ENCODE measurements at regions not wholly inside any gene's neighbourhood (a gene's known extent, or its start where the extent isn't known, plus 50 kb on each side); places are given as distances from the start of the nearest gene placed in this dataset.

DNA sequence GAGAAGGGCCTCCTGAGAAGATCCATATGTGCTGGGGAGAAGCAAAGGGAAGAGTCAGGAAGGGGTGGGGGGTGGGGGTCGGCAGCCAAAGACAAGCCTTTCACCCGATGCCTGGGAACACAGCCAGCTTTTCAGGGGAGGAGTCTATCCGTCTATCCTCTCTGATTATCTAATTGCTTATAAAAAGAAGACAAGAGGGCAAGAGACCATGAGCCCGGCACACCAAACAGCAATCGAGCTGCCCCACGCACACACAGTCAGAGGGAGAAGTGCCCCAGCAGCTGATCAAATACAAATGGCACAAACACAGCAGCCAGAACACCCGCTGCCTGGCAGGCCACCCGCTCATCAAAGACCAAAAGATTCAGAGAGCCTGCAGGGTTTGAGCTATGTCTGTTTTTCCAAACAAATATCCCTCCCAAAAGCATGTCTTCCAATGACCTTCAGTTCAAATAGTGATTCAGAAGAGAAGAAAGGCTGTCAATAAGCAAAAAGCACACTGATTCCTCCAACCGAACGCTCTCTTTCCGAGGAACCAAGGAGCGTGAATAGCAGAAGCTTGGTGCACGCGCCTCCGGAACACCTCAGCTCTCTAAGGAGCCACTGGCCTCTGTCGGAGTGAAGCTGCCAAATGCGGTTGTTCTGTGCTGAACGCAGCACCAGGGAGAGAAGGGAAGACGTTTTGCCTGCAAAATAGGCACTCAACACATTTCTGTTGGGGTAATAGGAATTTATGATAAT is 419.2 kb downstream of the OCA2 start:
- Mint-ChIP-seq H3K4me3 (no peak overlapping the region), H3K27ac (no peak overlapping the region), H3K4me1 (ENCODE audit: low read depth) (no peaks in the 10 kb centered on the region)

DNA sequence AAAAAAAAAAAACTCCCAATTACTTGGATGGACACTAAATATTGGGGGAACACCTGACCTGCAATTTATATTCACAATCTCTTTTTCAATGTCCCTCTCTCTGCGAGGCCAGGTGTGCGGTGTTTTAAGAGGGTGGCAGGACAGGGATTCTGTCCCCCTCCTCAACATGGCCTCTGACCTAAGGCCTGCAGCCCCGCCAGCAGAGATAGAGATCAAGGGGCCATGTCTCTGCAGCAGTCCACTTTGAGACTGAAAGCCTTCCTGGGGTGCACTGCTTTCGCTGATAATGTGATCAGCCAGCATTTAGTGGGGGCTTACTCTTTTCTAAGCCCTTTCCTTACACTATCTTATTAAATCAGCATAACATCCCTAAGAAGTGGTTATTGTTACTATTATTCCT is 419.9 kb downstream of the OCA2 start:
- Mint-ChIP-seq H3K4me3 (no peak overlapping the region), H3K9me3 (peaks cover 44% of the 10 kb centered on the region), H3K27ac (no peak overlapping the region), H3K4me1 (ENCODE audit: low read depth) (no peaks in the 10 kb centered on the region), H3K36me3 (ENCODE audit: low read depth) (no peaks in the 10 kb centered on the region), H3K27me3 (ENCODE audit: insufficient read depth) (peaks cover 2% of the 10 kb centered on the region; the same call in 1 of the 2 replicates)
- no peak for DNase-seq
- TF ChIP-seq, protein P1, sequence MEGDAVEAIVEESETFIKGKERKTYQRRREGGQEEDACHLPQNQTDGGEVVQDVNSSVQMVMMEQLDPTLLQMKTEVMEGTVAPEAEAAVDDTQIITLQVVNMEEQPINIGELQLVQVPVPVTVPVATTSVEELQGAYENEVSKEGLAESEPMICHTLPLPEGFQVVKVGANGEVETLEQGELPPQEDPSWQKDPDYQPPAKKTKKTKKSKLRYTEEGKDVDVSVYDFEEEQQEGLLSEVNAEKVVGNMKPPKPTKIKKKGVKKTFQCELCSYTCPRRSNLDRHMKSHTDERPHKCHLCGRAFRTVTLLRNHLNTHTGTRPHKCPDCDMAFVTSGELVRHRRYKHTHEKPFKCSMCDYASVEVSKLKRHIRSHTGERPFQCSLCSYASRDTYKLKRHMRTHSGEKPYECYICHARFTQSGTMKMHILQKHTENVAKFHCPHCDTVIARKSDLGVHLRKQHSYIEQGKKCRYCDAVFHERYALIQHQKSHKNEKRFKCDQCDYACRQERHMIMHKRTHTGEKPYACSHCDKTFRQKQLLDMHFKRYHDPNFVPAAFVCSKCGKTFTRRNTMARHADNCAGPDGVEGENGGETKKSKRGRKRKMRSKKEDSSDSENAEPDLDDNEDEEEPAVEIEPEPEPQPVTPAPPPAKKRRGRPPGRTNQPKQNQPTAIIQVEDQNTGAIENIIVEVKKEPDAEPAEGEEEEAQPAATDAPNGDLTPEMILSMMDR (IDR thresholded peaks at IDR 0.05) = no peak

More for the DNA sequence above, 419.2 kb downstream of the OCA2 start:
- TF ChIP-seq, protein P1 (IDR thresholded peaks at IDR 0.05) = no peak
- no peak for DNase-seq
- no peaks in the 10 kb centered on the region for H3K36me3 Mint-ChIP-seq (ENCODE audit: low read depth)
- H3K9me3 Mint-ChIP-seq = peaks cover 47% of the 10 kb centered on the region
- peaks cover 2% of the 10 kb centered on the region; the same call in 1 of the 2 replicates for H3K27me3 Mint-ChIP-seq (ENCODE audit: insufficient read depth)

DNA sequence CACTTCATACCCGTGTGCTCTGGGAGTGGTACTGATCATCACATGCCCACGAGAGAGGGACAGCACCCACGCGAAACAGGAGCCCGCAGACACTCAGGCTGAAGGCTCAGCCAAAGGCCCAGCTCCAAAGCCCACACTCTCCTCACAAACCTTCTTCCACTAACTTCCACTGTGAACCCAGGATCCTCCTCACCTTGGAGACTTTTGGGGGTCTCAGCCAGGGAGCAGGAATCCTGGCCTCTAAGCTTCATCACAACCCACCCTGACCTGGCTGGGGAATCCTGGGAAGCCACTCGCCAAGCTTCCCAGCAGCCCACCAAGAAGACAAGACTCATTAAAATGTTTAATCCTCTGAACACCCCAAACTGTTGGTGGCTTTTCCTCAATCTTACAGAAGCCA is 421.2 kb downstream of the OCA2 start:
- H3K4me3 Mint-ChIP-seq = no peak overlapping the region
- no peaks in the 10 kb centered on the region for H3K4me1 Mint-ChIP-seq (ENCODE audit: low read depth)
- no peak for DNase-seq
- peaks cover 4% of the 10 kb centered on the region for H3K27me3 Mint-ChIP-seq (ENCODE audit: insufficient read depth)
- no peak overlapping the region for H3K27ac Mint-ChIP-seq
- H3K36me3 Mint-ChIP-seq (ENCODE audit: low read depth) = no peaks in the 10 kb centered on the region
- TF ChIP-seq, protein P1 (IDR thresholded peaks at IDR 0.05) = no peak
- H3K9me3 Mint-ChIP-seq = peaks cover 51% of the 10 kb centered on the region

DNA sequence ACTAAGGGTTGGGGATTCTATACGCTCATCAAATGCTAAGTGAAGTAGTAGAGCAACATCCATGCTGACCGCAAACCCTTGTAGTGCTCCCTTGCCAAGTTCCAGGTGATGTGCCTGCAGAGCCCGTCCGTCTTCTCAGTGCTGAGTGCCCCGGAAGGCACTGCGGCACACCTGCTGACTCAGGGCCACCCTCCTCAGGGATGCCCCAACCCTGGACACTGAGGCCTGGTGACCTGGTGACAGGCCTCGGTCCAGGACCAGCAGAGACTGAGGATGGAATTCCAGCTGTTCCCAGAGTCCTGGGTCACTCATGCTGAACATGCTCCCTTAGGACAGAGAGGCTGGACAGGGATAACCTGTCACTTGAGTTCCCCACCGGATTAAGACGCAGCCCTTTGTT is 422.5 kb downstream of the OCA2 start:
- H3K9me3 Mint-ChIP-seq = peaks cover 51% of the 10 kb centered on the region
- TF ChIP-seq, protein P1 (IDR thresholded peaks at IDR 0.05) = no peak
- no peaks in the 10 kb centered on the region for H3K36me3 Mint-ChIP-seq (ENCODE audit: low read depth)
- DNase-seq = no peak
- H3K27ac Mint-ChIP-seq = no peak overlapping the region
- H3K4me1 Mint-ChIP-seq (ENCODE audit: low read depth) = no peaks in the 10 kb centered on the region
- H3K27me3 Mint-ChIP-seq (ENCODE audit: insufficient read depth) = peaks cover 6% of the 10 kb centered on the region
- H3K4me3 Mint-ChIP-seq = no peak overlapping the region

DNA sequence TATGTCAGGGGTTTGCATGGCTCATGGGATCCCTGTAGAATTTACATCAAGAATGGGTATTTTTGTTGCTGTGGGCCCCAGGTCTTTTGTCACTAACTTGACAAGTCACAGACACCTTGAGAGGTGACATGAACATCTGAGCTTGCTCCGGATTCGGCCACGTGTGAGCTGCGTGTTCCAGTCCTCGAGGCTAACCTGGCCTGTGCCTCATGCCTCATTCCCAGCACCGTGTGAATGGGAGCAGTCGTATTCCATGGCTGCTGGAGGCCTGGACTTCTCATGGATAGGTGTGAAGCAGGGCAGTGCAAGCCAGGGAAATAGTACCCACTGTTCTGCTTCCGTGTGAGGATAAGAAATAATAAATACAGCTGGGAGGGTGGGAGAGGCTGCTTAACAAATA is 423.5 kb downstream of the OCA2 start:
- H3K4me1 Mint-ChIP-seq (ENCODE audit: low read depth) = no peaks in the 10 kb centered on the region; the same call in 1 of the 2 replicates
- peaks cover 7% of the 10 kb centered on the region for H3K27me3 Mint-ChIP-seq (ENCODE audit: insufficient read depth)
- no peak overlapping the region for H3K27ac Mint-ChIP-seq
- TF ChIP-seq, protein P1 (IDR thresholded peaks at IDR 0.05) = no peak
- H3K36me3 Mint-ChIP-seq (ENCODE audit: low read depth) = no peaks in the 10 kb centered on the region
- no peak for DNase-seq
- no peak overlapping the region for H3K4me3 Mint-ChIP-seq
- peaks cover 56% of the 10 kb centered on the region for H3K9me3 Mint-ChIP-seq

Measured in HFFc6 (cell line).